ENCODE measurements at regions not wholly inside any gene's neighbourhood (a gene's known extent, or its start where the extent isn't known, plus 50 kb on each side); places are given as distances from the start of the nearest gene placed in this dataset.
"Not testable (repeated sequence)": the region's sequence is repeated elsewhere in the genome, so short reads cannot be mapped to it uniquely, and the experiment has no call there.

GRCh38 chr13:20311022-20311421 lies 78.9 kb upstream of the GJB6 start:
- no peak for DNase-seq

- DNase-seq, result no peak
These were observed 73.9 kb upstream of the GJB6 start for GRCh38 chr13:20306039-20306438.

- no peak for DNase-seq
These were observed 73.5 kb upstream of the GJB6 start for GRCh38 chr13:20305587-20305986.

DNA sequence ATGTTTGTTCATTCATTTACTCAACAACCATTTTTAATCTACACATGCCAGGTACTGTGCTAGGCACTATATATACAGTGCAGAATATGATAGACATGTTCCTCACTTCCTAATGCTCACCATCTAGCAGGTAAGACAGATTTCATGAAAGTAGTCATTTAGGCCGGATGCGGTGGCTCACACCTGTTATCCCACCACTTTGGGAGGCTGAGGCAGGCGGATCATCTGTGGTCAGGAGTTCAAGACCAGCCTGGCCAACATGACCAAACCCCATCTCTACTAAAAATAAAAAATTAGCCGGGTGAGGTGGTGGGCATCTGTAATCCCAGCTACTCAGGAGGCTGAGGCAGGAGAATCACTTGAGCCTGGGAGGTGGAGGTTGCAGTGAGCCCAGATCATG lies 71.9 kb upstream of the GJB6 start:
- DNase-seq, result not testable (repeated sequence)

DNA sequence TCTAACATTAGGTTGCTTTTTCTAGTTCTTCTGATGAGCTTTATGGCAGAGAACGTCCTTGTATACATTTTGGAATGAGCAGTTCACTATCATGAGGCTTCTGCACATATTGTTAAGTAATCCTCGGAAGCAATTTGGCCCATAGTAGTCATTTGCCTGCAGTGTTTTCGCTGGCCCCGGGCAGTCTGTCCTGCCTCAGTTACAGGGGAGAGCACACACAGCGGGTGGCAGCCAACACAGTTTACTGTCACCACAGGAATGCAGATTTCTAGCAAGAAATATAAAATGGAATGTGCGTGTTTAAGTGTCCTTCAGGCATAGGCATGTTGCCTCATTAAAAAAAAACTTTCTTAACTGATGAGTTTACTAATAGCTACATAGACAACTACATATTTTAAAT lies 71.5 kb upstream of the GJB6 start:
- no peak for DNase-seq

GRCh38 chr13:20301403-20302071 lies 69.4 kb upstream of the GJB6 start:
- no peak for DNase-seq

GRCh38 chr13:20301015-20301402 lies 68.9 kb upstream of the GJB6 start:
- no peak for DNase-seq

- no peak for DNase-seq
These were observed 65.1 kb upstream of the GJB6 start for GRCh38 chr13:20297181-20297580.

DNA sequence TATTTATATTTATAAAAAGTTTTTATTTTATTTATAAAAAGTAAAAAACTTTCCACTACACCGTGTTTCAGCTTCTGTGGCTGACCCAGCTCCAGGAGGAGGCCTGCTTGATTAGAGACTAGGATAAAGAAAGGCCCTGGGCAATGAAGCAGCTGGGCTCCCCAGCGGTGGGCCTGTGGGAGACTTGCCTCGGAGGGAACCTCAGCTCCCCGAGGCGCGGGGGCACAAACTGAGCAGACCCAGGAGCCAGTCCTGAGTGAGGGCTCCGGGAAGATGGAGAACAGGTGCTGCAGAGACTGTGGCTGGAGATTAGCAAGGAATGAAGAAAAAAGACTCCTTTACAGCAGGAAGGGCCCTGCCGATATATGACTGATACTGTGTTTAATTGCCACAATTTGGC lies 63.8 kb upstream of the GJB6 start:
- DNase-seq, result no peak

DNA sequence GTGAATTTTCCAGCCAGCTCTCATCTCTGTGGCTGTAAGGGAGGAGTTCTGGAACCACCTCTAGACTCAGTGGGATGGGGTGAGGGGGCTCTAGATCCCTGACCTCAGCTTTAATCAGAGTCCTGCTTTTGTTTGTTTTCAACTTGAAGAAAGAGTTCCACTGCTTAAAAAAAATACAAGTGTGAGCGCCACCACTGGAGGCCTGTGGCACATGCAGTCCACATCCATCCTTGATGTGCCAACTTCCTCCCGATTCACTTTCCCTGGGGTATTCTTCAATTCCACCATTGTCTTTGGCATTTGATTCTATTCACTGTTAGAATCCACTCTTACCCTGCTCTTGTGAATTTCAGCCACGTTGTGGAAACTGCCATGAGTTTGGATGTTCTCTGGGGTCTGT lies 62.4 kb upstream of the GJB6 start:
- no peak for DNase-seq

DNA sequence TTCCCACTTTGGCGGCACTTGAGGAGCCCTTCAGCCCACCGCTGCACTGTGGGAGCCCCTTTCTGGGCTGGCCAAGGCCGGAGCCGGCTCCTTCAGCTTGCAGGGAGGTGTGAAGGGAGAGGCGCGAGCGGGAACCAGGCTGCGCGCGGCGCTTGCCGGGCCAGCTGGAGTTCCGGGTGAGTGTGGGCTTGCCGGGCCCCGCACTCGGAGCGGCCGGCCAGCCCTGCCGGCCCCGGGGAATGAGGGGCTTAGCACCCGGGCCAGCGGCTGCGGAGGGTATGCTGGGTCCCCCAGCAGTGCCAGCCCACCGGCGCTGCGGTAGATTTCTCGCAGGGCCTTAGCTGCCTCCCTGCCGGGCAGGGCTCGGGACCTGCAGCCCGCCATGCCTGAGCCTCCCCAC lies 60.2 kb upstream of the GJB6 start:
- not testable (repeated sequence) for DNase-seq

DNA sequence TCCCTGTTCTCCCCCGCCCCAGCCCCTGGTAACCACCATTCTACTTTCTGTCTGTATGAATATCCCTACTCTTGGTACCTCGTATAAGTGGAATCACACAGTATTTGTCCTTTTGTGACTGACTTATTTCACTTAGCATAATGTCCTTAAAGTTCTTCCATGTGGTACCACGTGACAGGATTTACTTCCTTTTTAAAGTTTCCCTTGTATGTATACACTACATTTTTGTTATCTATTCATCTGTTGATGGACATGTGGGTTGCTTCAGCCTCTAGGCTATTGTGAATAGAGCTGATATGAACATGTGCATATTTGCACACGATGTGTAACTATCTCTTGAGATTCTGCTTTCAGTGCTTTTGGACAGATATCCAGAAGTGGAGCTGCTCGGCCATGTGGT lies 59.6 kb upstream of the GJB6 start:
- no peak for DNase-seq

DNA sequence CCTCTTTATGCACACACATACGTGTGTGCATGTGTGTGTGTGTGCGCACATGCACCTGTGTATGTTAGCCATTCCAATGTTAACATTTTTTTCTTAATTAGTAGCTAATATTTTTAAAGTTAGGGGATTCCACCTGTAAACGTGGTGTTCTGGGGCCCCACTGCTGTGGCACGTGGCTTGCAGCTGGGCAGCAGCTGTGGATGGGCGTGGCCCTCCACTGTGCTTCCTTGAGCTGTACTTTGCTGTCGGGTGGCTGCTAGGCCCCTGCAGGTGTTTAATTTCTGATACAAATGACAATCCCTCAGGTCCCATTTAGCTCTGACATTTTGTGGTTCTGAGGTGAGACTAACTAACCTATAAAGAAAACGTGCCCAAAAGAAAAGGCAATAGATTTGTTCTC lies 58.9 kb upstream of the GJB6 start:
- no peak for DNase-seq

DNA sequence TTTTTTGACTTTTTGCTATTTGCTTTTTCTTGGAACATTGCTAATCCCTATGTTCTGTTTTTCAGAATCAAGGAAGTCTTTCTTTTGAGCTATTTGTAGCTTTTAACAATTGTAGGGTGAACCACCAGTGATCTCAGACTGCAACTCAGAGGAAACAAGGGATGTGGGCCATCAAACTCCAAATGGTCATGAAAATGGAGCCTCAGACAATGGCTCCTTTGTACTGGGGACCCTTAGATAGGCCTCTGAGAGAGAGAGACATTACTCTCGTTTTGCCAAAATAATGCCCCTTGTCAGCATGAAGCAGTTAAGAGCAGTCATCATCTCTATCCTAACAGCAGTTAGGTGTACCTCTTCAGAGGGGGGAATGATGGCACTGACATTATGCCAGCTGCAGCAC lies 56.4 kb upstream of the GJB6 start:
- DNase-seq, result no peak

DNA sequence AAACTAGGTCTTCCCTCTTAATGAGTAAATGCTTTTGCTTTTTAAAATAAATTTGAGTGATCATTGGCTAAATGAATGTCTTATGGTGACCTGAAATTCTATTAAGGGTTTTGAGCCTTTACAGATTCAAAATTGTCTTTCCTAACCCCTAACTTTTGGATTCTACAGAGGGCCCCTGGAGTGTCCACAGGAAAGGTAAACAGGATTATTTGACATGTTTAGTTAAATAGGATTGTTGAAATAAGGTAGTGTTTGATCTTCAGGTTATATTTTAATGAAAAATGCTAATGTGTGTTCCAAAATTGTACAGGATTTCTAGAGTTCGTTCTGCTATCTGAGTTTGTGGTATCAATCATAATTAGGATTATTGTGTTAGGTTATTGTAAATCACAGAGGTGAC lies 55.9 kb upstream of the GJB6 start:
- DNase-seq, result no peak

GRCh38 chr13:20285530-20285929 lies 53.4 kb upstream of the GJB6 start:
- no peak for DNase-seq

Measured in HCEC 1CT (cell line).